DMS53 (cell line): ENCODE measurements at regions not wholly inside any gene's neighbourhood (a gene's known extent, or its start where the extent isn't known, plus 50 kb on each side); places are given as distances from the start of the nearest gene placed in this dataset.
A peak's percentile ranks its signal among the peaks of the same experiment; 100 is the strongest.

Experiments used
- DNase-seq: peaks from one replicate; lab custom pipeline; 2025; lab: John Stamatoyannopoulos, UW

GRCh38 chr5:86029308-86029707 lies 588.4 kb upstream of the COX7C start:
- DNase-seq: no peak

GRCh38 chr5:86030753-86031152 lies 587.0 kb upstream of the COX7C start:
- DNase-seq: peak; percentile 36

- no peak for DNase-seq
Measured at GRCh38 chr5:86038566-86038965, 579.2 kb upstream of the COX7C start.

- DNase-seq: no peak
Measured at GRCh38 chr5:86039351-86039750, 578.4 kb upstream of the COX7C start.

GRCh38 chr5:86070719-86071118 lies 547.0 kb upstream of the COX7C start:
- peak; percentile 70 for DNase-seq

GRCh38 chr5:86074297-86074696 lies 543.4 kb upstream of the COX7C start:
- no peak for DNase-seq

GRCh38 chr5:86075139-86075538 lies 542.6 kb upstream of the COX7C start:
- DNase-seq: no peak

- no peak for DNase-seq
Measured at GRCh38 chr5:86095092-86095491, 522.6 kb upstream of the COX7C start.

GRCh38 chr5:86101966-86102365 lies 515.8 kb upstream of the COX7C start:
- DNase-seq: no peak

- no peak for DNase-seq
Measured at GRCh38 chr5:86108825-86109224, 508.9 kb upstream of the COX7C start.

- DNase-seq: no peak
Measured at GRCh38 chr5:86112249-86112648, 505.5 kb upstream of the COX7C start.

GRCh38 chr5:86115164-86115563 lies 502.6 kb upstream of the COX7C start:
- DNase-seq: no peak

- DNase-seq: peak; percentile 55
Measured at GRCh38 chr5:86118542-86118941, 499.2 kb upstream of the COX7C start.

GRCh38 chr5:86124333-86124732 lies 493.4 kb upstream of the COX7C start:
- DNase-seq: peak; percentile 26

GRCh38 chr5:86125731-86126601 lies 491.8 kb upstream of the COX7C start:
- no peak for DNase-seq

GRCh38 chr5:86127696-86128095 lies 490.0 kb upstream of the COX7C start:
- no peak for DNase-seq

- DNase-seq: no peak
Measured at GRCh38 chr5:86129009-86129408, 488.7 kb upstream of the COX7C start.

GRCh38 chr5:86137297-86137696 lies 480.4 kb upstream of the COX7C start:
- DNase-seq: no peak

GRCh38 chr5:86143837-86144236 lies 473.9 kb upstream of the COX7C start:
- DNase-seq: peak; percentile 41

GRCh38 chr5:86152988-86153560 lies 464.7 kb upstream of the COX7C start:
- peak; percentile 7 for DNase-seq

- DNase-seq: no peak
Measured at GRCh38 chr5:86155796-86156195, 461.9 kb upstream of the COX7C start.

- DNase-seq: no peak
Measured at GRCh38 chr5:86170194-86170593, 447.5 kb upstream of the COX7C start.

- DNase-seq: peak; percentile 74
Measured at GRCh38 chr5:86175224-86175623, 442.5 kb upstream of the COX7C start.

- peak; percentile 5 for DNase-seq
Measured at GRCh38 chr5:86199287-86199686, 418.5 kb upstream of the COX7C start.
